ENCODE measurements at regions not wholly inside any gene's neighbourhood (a gene's known extent, or its start where the extent isn't known, plus 50 kb on each side); places are given as distances from the start of the nearest gene placed in this dataset.

DNA sequence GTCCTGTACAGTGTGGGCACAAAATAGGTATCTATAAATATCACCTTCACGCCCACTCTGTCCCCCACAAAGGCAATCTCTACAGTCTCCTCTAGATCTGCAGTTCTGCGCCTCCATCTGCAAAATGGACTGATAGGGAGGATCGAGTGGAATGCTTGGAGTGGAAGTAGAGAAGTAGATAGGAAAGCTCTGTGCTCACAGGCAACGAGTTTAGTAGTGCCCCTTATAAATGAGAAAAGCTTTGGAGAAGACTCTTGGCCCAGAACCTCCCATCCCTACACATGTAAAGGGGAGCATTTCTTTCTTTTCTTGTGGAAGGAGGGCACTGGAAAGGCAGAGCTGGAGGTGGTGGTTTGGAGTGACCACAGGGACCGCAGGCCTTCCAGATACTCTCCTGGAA is 88.5 kb downstream of the ZNF621 start:
- Mint-ChIP-seq H3K36me3 (no peaks in the 10 kb centered on the region), H3K9me3 (no peaks in the 10 kb centered on the region), H3K27ac (no peak overlapping the region), H3K4me1 (no peaks in the 10 kb centered on the region), H3K4me3 (no peak overlapping the region), H3K27me3 (peaks cover 28 to 31% of the 10 kb centered on the region in 2 donors)
- H3K27me3 ChIP-seq (ENCODE audit: insufficient read depth, low read length) = peaks cover 3% of the 10 kb centered on the region
- H3K4me1 ChIP-seq (ENCODE audit: insufficient read depth, low read length) = no peaks in the 10 kb centered on the region
- no peaks in the 10 kb centered on the region for H3K36me3 ChIP-seq (ENCODE audit: insufficient read depth, low read length)
- no peak for DNase-seq
- ChIA-PET CTCF (ENCODE audit: partially characterized antibody) (interaction anchor here (1.1 kb wide), 1 partner anchor 26 kb away, joined by 3 read pairs; no protein-coding TSS in a partner anchor), POLR2A (ENCODE audit: partially characterized antibody) (no interaction called here)
- intact Hi-C loops (cut with micrococcal nuclease) = no loop called here
- no peak overlapping the region for H3K4me3 ChIP-seq (ENCODE audit: low read length in 2 of 2)
- H3K27ac ChIP-seq (ENCODE audit: low read depth, low read length) = no peak overlapping the region
- no peaks in the 10 kb centered on the region for H3K9me3 ChIP-seq (ENCODE audit: control insufficient read depth in 1 of 2, low read length in 2 of 2)

DNA sequence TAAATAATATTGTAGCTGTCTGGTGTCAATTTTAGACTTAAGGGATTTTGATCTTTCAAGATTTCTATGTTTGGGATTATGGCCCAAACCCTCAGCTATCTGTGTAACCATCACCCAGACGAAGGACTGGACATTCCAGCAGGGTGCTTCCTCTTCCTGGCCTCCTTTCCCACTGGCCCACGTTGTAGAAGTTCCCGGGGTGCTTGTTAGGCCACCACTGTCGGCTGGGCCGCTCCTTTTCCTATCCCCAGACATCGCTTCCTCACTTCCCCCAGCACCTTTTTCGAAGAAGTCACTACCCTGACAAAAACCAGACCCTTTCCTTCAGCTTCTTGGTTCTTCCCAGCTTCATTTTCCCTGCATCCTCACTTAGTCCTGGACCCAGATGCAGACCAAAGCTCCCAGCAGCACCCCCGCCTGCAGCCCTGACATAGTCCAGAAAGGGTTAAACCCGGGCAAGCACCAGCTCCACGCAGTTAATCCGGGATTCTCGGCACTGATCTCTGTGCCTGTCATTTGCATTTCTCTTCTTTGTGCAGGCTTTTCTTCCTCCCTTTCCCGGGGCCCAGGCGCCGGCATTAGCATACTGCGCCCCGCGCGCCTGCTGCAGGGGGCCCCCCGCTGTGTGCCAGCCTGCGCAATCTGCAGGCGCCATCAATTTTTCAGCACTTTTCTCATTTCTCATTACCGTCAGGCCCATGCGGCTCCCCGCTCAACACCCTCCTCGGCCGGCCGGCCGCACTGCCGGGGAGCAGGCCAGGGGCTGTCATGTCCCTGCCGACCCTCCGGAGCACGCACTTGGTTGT is 90.6 kb downstream of the ZNF621 start:
- H3K4me1 Mint-ChIP-seq = no peaks in the 10 kb centered on the region
- no peak for DNase-seq
- Histone ChIP-seq H3K9me3 (ENCODE audit: control insufficient read depth in 1 of 2, low read length in 2 of 2) (no peaks in the 10 kb centered on the region), H3K27ac (ENCODE audit: low read depth, low read length) (no peak overlapping the region), H3K27me3 (ENCODE audit: insufficient read depth, low read length) (peaks cover 3% of the 10 kb centered on the region), H3K36me3 (ENCODE audit: insufficient read depth, low read length) (no peaks in the 10 kb centered on the region), H3K4me1 (ENCODE audit: insufficient read depth, low read length) (no peaks in the 10 kb centered on the region), H3K4me3 (ENCODE audit: low read length in 2 of 2) (no peak overlapping the region)
- POLR2A ChIA-PET (ENCODE audit: partially characterized antibody) = no interaction called here
- CTCF ChIA-PET (ENCODE audit: partially characterized antibody) = no interaction called here
- no peak overlapping the region for H3K27ac Mint-ChIP-seq
- no peaks in the 10 kb centered on the region for H3K9me3 Mint-ChIP-seq
- peaks cover 30% of the 10 kb centered on the region in 2 donors for H3K27me3 Mint-ChIP-seq
- intact Hi-C loops (cut with micrococcal nuclease) = no loop called here
- H3K36me3 Mint-ChIP-seq = no peaks in the 10 kb centered on the region
- H3K4me3 Mint-ChIP-seq = no peak overlapping the region

DNA sequence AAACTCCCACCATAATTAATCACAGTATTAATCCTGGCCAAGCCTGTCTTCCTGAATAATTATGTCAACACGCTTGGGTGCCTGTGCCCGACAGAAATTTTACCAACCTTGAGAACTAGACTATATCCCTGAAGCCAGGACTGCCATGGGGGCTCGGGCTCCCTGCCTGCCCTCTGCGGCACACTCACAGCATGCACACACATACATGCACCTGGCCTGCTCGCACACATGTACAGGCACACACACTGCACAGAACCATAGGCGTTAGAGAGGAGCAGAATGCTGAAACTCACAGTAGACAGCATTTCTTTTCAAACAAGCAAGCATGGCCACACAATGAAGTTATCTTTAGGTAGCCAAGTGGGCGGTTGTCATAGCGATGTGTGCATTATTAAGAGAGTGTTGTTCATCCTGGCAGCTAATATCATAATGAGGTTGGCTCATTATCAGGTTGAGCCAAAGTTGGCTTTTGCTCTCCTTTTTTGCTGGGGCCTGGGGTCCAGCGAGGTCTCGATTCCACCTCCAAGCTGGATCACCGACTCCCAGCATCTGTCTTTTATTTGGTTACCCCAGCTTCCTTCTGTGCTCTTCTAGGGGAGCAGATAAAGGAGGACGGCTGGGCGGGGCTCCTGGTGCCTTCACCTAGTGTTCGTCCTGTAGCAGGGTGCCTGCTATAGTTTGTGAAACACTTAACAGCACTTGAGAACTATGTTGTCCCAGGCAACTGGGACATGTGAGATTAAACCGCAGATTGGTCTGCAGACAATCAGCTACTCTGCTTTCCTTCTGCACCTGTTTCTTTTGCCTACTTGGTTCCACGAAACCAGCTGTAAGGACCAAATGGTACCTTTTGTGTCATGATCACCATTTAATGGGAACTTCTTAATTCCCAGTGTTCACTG is 91.4 kb downstream of the ZNF621 start:
- Mint-ChIP-seq H3K4me3 (no peak overlapping the region), H3K4me1 (no peaks in the 10 kb centered on the region), H3K36me3 (no peaks in the 10 kb centered on the region), H3K27me3 (peaks cover 30 to 33% of the 10 kb centered on the region in 2 donors), H3K27ac (no peak overlapping the region), H3K9me3 (no peaks in the 10 kb centered on the region)
- intact Hi-C loops (cut with micrococcal nuclease) = no loop called here
- H3K36me3 ChIP-seq (ENCODE audit: insufficient read depth, low read length) = no peaks in the 10 kb centered on the region
- no peaks in the 10 kb centered on the region for H3K9me3 ChIP-seq (ENCODE audit: control insufficient read depth in 1 of 2, low read length in 2 of 2)
- no peaks in the 10 kb centered on the region for H3K4me1 ChIP-seq (ENCODE audit: insufficient read depth, low read length)
- no peak for DNase-seq
- CTCF ChIA-PET (ENCODE audit: partially characterized antibody) = no interaction called here
- POLR2A ChIA-PET (ENCODE audit: partially characterized antibody) = no interaction called here
- H3K4me3 ChIP-seq (ENCODE audit: low read length in 2 of 2) = no peak overlapping the region
- peaks cover 3% of the 10 kb centered on the region for H3K27me3 ChIP-seq (ENCODE audit: insufficient read depth, low read length)
- H3K27ac ChIP-seq (ENCODE audit: low read depth, low read length) = no peak overlapping the region

DNA sequence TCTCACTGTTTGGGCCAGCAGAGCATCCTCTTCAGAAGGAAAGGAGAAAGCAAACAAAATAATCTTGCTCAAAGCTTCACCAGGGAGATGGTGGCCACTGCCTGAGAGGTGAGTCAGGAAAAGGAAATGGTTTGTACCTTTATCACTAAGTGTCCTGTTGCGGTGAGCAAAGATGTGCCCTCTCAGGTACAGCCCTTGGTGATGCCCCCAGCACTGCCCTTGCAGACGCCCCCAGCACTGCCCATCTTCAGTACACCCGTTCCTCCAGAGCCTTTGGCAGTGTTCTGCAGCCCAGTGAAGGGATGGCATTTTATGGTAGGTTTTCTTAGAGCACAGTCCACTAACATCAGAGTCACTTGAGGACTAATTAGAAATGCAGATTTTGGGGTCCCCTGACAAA is 92.3 kb downstream of the ZNF621 start:
- ChIA-PET POLR2A (ENCODE audit: partially characterized antibody) (no interaction called here), CTCF (ENCODE audit: partially characterized antibody) (no interaction called here)
- Mint-ChIP-seq H3K36me3 (no peaks in the 10 kb centered on the region), H3K27me3 (peaks cover 23 to 35% of the 10 kb centered on the region in 2 donors), H3K4me1 (no peaks in the 10 kb centered on the region), H3K9me3 (no peaks in the 10 kb centered on the region), H3K27ac (no peak overlapping the region), H3K4me3 (no peak overlapping the region)
- Histone ChIP-seq H3K4me1 (ENCODE audit: insufficient read depth, low read length) (no peaks in the 10 kb centered on the region), H3K9me3 (ENCODE audit: control insufficient read depth in 1 of 2, low read length in 2 of 2) (no peaks in the 10 kb centered on the region), H3K4me3 (ENCODE audit: low read length in 2 of 2) (no peak overlapping the region), H3K36me3 (ENCODE audit: insufficient read depth, low read length) (no peaks in the 10 kb centered on the region), H3K27ac (ENCODE audit: low read depth, low read length) (no peak overlapping the region), H3K27me3 (ENCODE audit: insufficient read depth, low read length) (peaks cover 3% of the 10 kb centered on the region)
- DNase-seq = no peak
- intact Hi-C loops (cut with micrococcal nuclease) = no loop called here

DNA sequence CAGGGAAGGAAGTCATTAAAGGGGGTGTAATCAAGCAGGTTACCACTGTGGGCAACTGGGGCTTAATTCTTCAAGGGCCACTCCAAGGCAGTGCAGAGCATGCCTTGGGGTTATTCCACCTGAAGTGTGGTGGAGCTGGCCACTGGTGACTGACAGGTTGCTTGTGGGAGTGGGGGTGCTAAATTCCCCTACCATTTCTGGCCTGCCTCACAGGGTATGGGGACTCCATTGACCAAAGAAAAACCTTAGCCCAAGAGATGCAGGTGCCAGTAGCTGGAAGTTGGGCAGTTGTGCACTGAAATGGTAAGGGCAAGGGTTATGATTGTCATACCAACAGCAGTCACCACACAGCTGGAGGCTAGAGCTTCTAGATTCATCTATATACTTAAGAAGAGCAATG is 93.4 kb downstream of the ZNF621 start:
- Mint-ChIP-seq H3K9me3 (peaks cover 0 to 7% (median 0%) of the 10 kb centered on the region in 8 donors), H3K27me3 (peaks cover 28 to 37% of the 10 kb centered on the region in 2 donors), H3K36me3 (no peaks in the 10 kb centered on the region), H3K4me3 (no peak overlapping the region), H3K4me1 (no peaks in the 10 kb centered on the region), H3K27ac (no peak overlapping the region)
- CTCF ChIA-PET (ENCODE audit: partially characterized antibody) = no interaction called here
- Histone ChIP-seq H3K9me3 (ENCODE audit: control insufficient read depth in 1 of 2, low read length in 2 of 2) (no peaks in the 10 kb centered on the region), H3K4me3 (ENCODE audit: low read length in 2 of 2) (no peak overlapping the region), H3K4me1 (ENCODE audit: insufficient read depth, low read length) (no peaks in the 10 kb centered on the region), H3K27me3 (ENCODE audit: insufficient read depth, low read length) (peaks cover 3% of the 10 kb centered on the region), H3K36me3 (ENCODE audit: insufficient read depth, low read length) (no peaks in the 10 kb centered on the region), H3K27ac (ENCODE audit: low read depth, low read length) (no peak overlapping the region)
- POLR2A ChIA-PET (ENCODE audit: partially characterized antibody) = no interaction called here
- intact Hi-C loops (cut with micrococcal nuclease) = no loop called here
- DNase-seq = no peak

DNA sequence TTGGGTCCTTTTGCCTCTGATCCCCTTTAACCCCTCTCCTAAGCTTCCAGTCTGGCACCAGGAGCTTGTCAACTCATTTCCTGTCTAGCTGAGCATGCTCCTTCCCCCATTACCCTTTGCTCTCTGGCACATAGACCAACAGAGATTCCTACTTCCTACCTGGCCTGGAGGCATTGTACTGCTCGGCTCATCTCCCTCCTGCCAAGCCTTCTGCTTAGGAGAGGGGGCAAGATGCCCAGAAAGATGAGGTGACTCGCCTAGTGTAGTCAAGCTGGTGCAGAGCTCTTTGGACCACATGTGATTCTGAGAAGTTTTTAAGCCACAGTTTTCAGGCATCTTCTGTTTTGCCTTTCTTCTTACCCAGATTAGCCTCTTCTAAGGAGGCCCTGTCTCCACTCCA is 95.4 kb downstream of the ZNF621 start:
- intact Hi-C loops (cut with micrococcal nuclease) = no loop called here
- Mint-ChIP-seq H3K9me3 (peaks cover 0 to 7% (median 0%) of the 10 kb centered on the region in 8 donors), H3K27ac (no peak overlapping the region), H3K4me1 (no peaks in the 10 kb centered on the region), H3K36me3 (no peaks in the 10 kb centered on the region), H3K27me3 (peaks cover 22 to 29% of the 10 kb centered on the region in 2 donors), H3K4me3 (no peak overlapping the region)
- CTCF ChIA-PET (ENCODE audit: partially characterized antibody) = interaction anchor here (0.9 kb wide), 1 partner anchor 39 kb away, joined by 3 read pairs; no protein-coding TSS in a partner anchor
- H3K27ac ChIP-seq (ENCODE audit: low read depth, low read length) = no peak overlapping the region
- DNase-seq = no peak
- peaks cover 3% of the 10 kb centered on the region for H3K27me3 ChIP-seq (ENCODE audit: insufficient read depth, low read length)
- no peaks in the 10 kb centered on the region for H3K4me1 ChIP-seq (ENCODE audit: insufficient read depth, low read length)
- POLR2A ChIA-PET (ENCODE audit: partially characterized antibody) = no interaction called here
- no peaks in the 10 kb centered on the region for H3K9me3 ChIP-seq (ENCODE audit: control insufficient read depth in 1 of 2, low read length in 2 of 2)
- no peak overlapping the region for H3K4me3 ChIP-seq (ENCODE audit: low read length in 2 of 2)
- H3K36me3 ChIP-seq (ENCODE audit: insufficient read depth, low read length) = no peaks in the 10 kb centered on the region

DNA sequence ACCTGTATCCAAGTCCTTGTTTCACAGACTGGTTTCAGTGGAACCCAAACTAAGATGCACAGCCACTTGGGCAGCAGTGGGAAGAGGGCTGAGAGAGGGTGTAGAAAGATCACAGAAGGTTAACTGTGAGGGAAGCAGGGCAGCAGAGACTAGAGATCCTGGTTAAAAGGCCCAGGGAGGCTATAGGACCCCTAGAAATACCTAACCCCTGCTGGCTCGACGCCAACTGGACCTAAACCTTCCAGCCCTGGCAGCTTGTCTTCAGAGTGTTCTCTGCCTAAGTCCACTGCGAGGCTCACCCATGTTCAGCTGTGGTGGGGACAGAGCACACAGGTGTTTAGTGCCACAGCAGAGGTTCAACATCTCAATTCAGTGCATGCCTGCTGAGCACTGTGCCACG is 96.5 kb downstream of the ZNF621 start:
- Mint-ChIP-seq H3K27me3 (peaks cover 12 to 22% of the 10 kb centered on the region in 2 donors), H3K27ac (no peak overlapping the region), H3K9me3 (peaks cover 0 to 10% (median 0%) of the 10 kb centered on the region in 8 donors), H3K4me3 (no peak overlapping the region), H3K4me1 (no peaks in the 10 kb centered on the region), H3K36me3 (no peaks in the 10 kb centered on the region)
- intact Hi-C loops (cut with micrococcal nuclease) = no loop called here
- Histone ChIP-seq H3K27me3 (ENCODE audit: insufficient read depth, low read length) (peaks cover 3% of the 10 kb centered on the region), H3K4me3 (ENCODE audit: low read length in 2 of 2) (no peak overlapping the region), H3K9me3 (ENCODE audit: control insufficient read depth in 1 of 2, low read length in 2 of 2) (no peaks in the 10 kb centered on the region), H3K36me3 (ENCODE audit: insufficient read depth, low read length) (no peaks in the 10 kb centered on the region), H3K4me1 (ENCODE audit: insufficient read depth, low read length) (no peaks in the 10 kb centered on the region), H3K27ac (ENCODE audit: low read depth, low read length) (no peak overlapping the region)
- CTCF ChIA-PET (ENCODE audit: partially characterized antibody) = no interaction called here
- POLR2A ChIA-PET (ENCODE audit: partially characterized antibody) = no interaction called here
- DNase-seq = no peak
